ENCODE measurements at regions not wholly inside any gene's neighbourhood (a gene's known extent, or its start where the extent isn't known, plus 50 kb on each side); places are given as distances from the start of the nearest gene placed in this dataset.
"Not testable (repeated sequence)": the region's sequence is repeated elsewhere in the genome, so short reads cannot be mapped to it uniquely, and the experiment has no call there.

DNA sequence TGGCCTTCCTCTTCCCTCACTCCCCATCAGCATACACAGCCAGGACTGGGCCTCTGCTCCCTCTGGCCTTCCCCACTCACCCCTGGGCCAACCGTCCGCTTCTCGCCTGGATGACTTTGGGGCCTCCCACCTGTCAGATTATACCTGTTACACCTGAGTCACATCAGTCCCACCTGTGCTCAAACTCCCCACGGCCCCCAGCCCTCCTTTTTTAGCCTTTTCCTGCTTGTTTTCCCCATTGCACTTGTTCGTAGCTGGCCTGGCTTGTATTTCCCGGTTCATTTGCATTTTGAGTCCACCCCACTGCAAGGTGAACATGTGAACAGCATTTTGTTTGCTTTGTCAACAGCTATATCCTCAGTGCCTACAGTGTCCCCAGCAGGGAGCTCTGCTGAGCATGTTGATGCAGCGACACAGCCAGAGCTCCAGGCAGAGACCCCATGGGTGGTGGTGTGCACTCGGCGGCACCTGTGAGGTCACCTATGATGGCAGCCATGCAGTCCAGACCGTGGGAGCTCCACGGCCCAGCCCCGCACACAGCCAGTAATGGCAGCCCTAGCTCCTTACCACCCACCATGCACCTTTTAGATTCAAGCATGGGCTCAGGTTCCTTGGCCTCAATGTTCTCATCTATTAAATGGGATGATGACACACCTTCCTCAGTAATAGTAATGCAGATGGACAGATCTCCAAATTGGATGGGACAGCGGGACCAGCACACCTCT lies 276.4 kb upstream of the HS6ST1 start:
- DNase-seq (ENCODE audit: low spot score in 2 of 2), result peak in 1 of 2 donors; percentile 50
- Histone ChIP-seq H3K4me3 (no peak overlapping the region), H3K4me1 (no peaks in the 10 kb centered on the region), H3K27ac (no peak overlapping the region), H3K36me3 (no peaks in the 10 kb centered on the region), H3K9me3 (no peaks in the 10 kb centered on the region), H3K27me3 (no peaks in the 10 kb centered on the region)
- TF ChIP-seq, protein P1, sequence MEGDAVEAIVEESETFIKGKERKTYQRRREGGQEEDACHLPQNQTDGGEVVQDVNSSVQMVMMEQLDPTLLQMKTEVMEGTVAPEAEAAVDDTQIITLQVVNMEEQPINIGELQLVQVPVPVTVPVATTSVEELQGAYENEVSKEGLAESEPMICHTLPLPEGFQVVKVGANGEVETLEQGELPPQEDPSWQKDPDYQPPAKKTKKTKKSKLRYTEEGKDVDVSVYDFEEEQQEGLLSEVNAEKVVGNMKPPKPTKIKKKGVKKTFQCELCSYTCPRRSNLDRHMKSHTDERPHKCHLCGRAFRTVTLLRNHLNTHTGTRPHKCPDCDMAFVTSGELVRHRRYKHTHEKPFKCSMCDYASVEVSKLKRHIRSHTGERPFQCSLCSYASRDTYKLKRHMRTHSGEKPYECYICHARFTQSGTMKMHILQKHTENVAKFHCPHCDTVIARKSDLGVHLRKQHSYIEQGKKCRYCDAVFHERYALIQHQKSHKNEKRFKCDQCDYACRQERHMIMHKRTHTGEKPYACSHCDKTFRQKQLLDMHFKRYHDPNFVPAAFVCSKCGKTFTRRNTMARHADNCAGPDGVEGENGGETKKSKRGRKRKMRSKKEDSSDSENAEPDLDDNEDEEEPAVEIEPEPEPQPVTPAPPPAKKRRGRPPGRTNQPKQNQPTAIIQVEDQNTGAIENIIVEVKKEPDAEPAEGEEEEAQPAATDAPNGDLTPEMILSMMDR (IDR thresholded peaks at IDR 0.05), result no peak
- intact Hi-C loops (cut with DNase I), result no loop called here

DNA sequence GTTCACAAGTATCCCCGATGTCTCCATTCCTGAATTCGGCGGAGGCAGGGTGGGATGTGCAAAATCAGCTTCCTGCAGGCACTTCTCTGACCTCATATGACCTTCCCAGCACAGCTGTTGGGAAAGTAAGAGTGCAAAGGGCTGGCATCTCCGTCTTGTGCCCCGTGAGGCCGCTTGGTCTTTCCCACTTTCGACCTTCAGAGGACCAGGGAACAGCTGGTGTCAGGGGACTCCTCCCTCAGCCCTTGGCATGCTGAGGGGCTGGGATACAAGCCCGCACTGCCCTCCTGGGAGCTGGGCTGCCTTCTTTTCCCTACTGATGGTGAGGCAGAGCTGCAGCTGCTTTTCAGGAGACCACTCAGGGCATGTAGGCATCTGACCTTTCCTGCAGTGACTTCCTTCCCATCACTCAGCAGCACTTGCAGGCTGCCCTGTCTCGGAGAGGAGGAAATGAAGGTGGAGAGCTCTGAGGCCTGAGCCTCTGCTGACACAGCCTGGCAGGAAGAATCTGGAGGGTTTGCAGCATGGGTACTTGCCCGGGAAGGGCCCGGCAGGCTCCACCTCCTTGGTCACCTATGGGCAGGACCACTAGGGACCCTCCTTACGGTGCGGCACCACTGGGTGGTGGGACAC lies 277.2 kb upstream of the HS6ST1 start:
- no peaks in the 10 kb centered on the region for H3K4me1 ChIP-seq
- no peaks in the 10 kb centered on the region for H3K36me3 ChIP-seq
- no peak overlapping the region for H3K4me3 ChIP-seq
- no peaks in the 10 kb centered on the region for H3K27me3 ChIP-seq
- H3K9me3 ChIP-seq, result no peaks in the 10 kb centered on the region
- intact Hi-C loops (cut with DNase I), result no loop called here
- TF ChIP-seq, protein P1 (IDR thresholded peaks at IDR 0.05), result no peak
- DNase-seq (ENCODE audit: low spot score in 2 of 2), result peak in 1 of 2 donors; percentile 56
- H3K27ac ChIP-seq, result no peak overlapping the region

DNA sequence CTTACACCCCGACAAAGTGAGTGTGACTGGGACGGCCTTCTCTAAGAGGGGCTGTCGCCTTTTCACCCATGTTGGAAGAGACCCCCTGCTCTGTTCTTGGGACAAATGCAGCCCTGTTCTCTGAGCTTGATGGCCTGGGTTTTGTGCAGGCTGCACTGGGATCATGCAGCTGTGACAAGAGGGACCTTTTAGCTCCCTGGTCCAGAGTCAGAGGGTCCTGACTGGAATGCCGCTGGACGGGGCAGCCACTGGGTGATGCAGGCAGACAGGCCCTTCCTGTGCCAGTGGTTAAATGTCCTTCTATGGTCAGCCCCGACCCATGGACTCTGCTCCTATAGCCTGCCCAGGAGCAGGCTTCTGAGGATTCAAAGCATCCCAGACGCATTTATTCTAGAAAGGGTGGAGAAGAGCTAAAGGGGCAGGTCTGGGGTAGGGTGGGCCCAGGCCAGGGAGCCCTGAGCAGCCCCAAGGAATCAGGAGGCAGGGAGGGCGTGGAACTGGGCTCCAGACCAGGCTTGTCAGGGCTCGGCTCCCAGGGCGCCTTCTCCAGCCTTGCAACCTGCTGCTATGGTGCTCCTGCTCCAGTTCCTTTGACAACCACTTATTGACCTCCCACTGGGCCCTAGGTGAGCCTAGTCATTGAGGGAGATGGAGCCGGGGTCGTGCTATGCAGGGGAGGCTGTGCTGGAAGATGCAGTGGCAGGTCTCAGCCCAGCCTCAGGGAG lies 277.9 kb upstream of the HS6ST1 start:
- peak in 1 of 2 donors; percentile 39 for DNase-seq (ENCODE audit: low spot score in 2 of 2)
- TF ChIP-seq, protein P1 (IDR thresholded peaks at IDR 0.05), result no peak
- Histone ChIP-seq H3K36me3 (no peaks in the 10 kb centered on the region), H3K9me3 (no peaks in the 10 kb centered on the region), H3K27me3 (no peaks in the 10 kb centered on the region), H3K4me3 (no peak overlapping the region), H3K27ac (no peak overlapping the region), H3K4me1 (no peaks in the 10 kb centered on the region)
- intact Hi-C loops (cut with DNase I), result no loop called here

DNA sequence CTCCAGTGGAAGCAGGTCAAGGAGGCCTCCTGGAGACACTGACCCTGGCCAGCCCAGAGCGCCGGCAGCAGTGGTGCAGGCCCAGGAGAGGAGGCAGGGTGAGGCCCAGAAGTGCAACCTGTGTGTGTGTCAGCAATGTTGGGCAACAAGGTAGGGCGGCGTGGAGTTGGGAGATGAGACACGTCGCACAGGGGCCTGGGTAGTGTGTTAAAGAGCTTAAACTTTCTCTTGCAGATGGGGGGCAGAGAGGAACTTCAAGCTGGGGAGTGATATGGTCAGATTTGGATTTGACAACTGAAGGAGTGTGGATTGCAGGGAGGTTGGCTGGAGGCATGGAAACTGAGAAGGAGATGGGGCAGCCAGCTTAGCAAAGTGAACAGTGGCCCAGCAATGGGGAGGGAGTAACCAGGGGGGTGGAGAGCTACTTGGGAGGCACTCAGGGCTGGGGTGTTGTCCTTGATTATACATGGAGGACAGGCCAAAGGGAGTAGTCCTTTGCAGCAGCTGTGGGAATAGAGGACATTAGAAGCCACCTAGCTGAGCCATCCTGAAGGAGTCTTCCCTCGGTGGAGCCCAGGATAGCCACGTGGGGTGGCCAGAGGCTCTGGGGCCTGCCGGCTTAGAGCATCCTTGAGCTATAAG lies 278.6 kb upstream of the HS6ST1 start:
- no peaks in the 10 kb centered on the region for H3K4me1 ChIP-seq
- H3K27me3 ChIP-seq, result no peaks in the 10 kb centered on the region
- peak in 1 of 2 donors; percentile 30 for DNase-seq (ENCODE audit: low spot score in 2 of 2)
- H3K27ac ChIP-seq, result no peak overlapping the region
- no peaks in the 10 kb centered on the region for H3K9me3 ChIP-seq
- intact Hi-C loops (cut with DNase I), result no loop called here
- H3K36me3 ChIP-seq, result no peaks in the 10 kb centered on the region
- H3K4me3 ChIP-seq, result no peak overlapping the region
- TF ChIP-seq, protein P1 (IDR thresholded peaks at IDR 0.05), result no peak

DNA sequence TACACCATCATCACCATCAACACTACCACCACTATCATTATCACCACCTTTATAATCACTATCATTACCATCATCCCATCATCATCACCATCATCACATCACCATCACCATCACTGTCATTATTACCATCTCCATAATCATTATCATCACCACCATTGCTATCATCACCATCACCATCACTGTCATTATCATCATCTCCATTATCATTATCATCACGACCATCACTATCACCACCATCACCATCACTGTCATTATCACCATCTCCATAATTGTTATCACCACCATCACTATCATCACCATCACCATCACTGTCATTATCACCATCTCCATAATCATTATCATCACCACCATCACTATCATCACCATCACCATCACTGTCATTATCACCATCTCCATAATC lies 279.6 kb upstream of the HS6ST1 start:
- H3K4me1 ChIP-seq; H3K27me3 ChIP-seq; DNase-seq (ENCODE audit: low spot score in 2 of 2); H3K36me3 ChIP-seq; intact Hi-C loops (cut with DNase I); H3K27ac ChIP-seq; H3K4me3 ChIP-seq; H3K9me3 ChIP-seq: not testable (repeated sequence)
